ENCODE measurements at regions not wholly inside any gene's neighbourhood (a gene's known extent, or its start where the extent isn't known, plus 50 kb on each side); places are given as distances from the start of the nearest gene placed in this dataset.
"Not testable (repeated sequence)": the region's sequence is repeated elsewhere in the genome, so short reads cannot be mapped to it uniquely, and the experiment has no call there.

- Histone ChIP-seq H3K4me3 (ENCODE audit: low read length) (no peak overlapping the region), H3K36me3 (ENCODE audit: control insufficient read depth, insufficient read depth, low read length) (no peaks in the 10 kb centered on the region), H3K27ac (ENCODE audit: low read length) (no peak overlapping the region), H3K4me1 (ENCODE audit: control insufficient read depth, insufficient read depth, low read length) (no peaks in the 10 kb centered on the region), H3K9me3 (ENCODE audit: control insufficient read depth, insufficient read depth, low read length) (no peaks in the 10 kb centered on the region), H3K27me3 (ENCODE audit: control insufficient read depth, insufficient read depth, low read length) (no peaks in the 10 kb centered on the region)
- no CpG with 5 or more reads among the region's 4 CpGs for WGBS (ENCODE audit: insufficient coverage, insufficient read length)
- no peak for DNase-seq (ENCODE audit: low read depth, low spot score)
These were observed 120.2 kb upstream of the LIPC start for GRCh38 chr15:58311556-58311955.

GRCh38 chr15:58312031-58312430 lies 119.8 kb upstream of the LIPC start:
- WGBS (ENCODE audit: insufficient coverage, insufficient read length) = no CpG with 5 or more reads among the region's 5 CpGs
- H3K9me3 ChIP-seq (ENCODE audit: control insufficient read depth, insufficient read depth, low read length) = no peaks in the 10 kb centered on the region
- no peak overlapping the region for H3K4me3 ChIP-seq (ENCODE audit: low read length)
- no peaks in the 10 kb centered on the region for H3K36me3 ChIP-seq (ENCODE audit: control insufficient read depth, insufficient read depth, low read length)
- H3K27ac ChIP-seq (ENCODE audit: low read length) = no peak overlapping the region
- H3K27me3 ChIP-seq (ENCODE audit: control insufficient read depth, insufficient read depth, low read length) = no peaks in the 10 kb centered on the region
- H3K4me1 ChIP-seq (ENCODE audit: control insufficient read depth, insufficient read depth, low read length) = no peaks in the 10 kb centered on the region
- DNase-seq (ENCODE audit: low read depth, low spot score) = no peak

GRCh38 chr15:58313304-58313703 lies 118.5 kb upstream of the LIPC start:
- no peaks in the 10 kb centered on the region for H3K4me1 ChIP-seq (ENCODE audit: control insufficient read depth, insufficient read depth, low read length)
- H3K36me3 ChIP-seq (ENCODE audit: control insufficient read depth, insufficient read depth, low read length) = no peaks in the 10 kb centered on the region
- H3K27ac ChIP-seq (ENCODE audit: low read length) = no peak overlapping the region
- H3K27me3 ChIP-seq (ENCODE audit: control insufficient read depth, insufficient read depth, low read length) = no peaks in the 10 kb centered on the region
- no peaks in the 10 kb centered on the region for H3K9me3 ChIP-seq (ENCODE audit: control insufficient read depth, insufficient read depth, low read length)
- no peak overlapping the region for H3K4me3 ChIP-seq (ENCODE audit: low read length)
- no peak for DNase-seq (ENCODE audit: low read depth, low spot score)
- WGBS (ENCODE audit: insufficient coverage, insufficient read length) = no CpG with 5 or more reads among the region's 5 CpGs

DNA sequence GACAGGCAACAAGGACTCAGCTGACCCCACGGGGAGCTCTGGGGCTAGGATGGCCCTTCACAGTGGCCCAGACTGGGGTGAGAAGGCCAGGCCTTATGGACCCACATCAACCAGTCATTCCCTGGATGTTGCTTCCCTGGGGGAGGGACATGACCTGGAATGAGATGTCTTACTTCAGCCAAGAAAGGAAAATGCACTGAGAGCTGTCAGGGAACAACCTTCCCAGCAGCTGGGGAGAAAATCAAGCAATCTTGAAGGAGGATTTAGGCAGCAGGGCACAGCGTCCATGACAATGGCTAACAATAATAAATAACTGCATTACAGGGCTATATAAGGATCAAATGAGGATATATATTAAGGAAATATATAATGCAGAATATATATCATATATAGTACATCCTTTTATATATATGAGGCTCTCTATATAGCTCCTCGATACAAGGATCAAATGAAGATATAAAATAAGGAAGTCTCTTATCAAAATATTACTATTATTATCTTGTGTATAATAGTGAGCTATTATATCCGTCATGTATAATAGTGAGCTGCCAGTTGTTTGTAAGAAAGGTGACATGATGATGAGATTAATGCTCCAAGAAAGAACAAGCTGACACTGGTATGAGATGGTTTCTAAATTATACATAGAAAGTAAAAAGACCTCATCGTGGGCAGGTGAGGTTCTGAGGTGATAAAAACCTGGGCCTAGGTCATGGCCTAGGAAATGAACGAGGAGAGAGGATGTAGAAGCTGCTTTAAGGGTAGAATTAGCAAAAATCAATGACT lies 117.8 kb upstream of the LIPC start:
- Histone ChIP-seq H3K4me1 (ENCODE audit: control insufficient read depth, insufficient read depth, low read length) (no peaks in the 10 kb centered on the region), H3K9me3 (ENCODE audit: control insufficient read depth, insufficient read depth, low read length) (no peaks in the 10 kb centered on the region), H3K27ac (ENCODE audit: low read length) (no peak overlapping the region), H3K36me3 (ENCODE audit: control insufficient read depth, insufficient read depth, low read length) (no peaks in the 10 kb centered on the region), H3K4me3 (ENCODE audit: low read length) (no peak overlapping the region), H3K27me3 (ENCODE audit: control insufficient read depth, insufficient read depth, low read length) (no peaks in the 10 kb centered on the region)
- DNase-seq (ENCODE audit: low read depth, low spot score) = no peak
- no CpG with 5 or more reads among the region's 6 CpGs for WGBS (ENCODE audit: insufficient coverage, insufficient read length)

DNA sequence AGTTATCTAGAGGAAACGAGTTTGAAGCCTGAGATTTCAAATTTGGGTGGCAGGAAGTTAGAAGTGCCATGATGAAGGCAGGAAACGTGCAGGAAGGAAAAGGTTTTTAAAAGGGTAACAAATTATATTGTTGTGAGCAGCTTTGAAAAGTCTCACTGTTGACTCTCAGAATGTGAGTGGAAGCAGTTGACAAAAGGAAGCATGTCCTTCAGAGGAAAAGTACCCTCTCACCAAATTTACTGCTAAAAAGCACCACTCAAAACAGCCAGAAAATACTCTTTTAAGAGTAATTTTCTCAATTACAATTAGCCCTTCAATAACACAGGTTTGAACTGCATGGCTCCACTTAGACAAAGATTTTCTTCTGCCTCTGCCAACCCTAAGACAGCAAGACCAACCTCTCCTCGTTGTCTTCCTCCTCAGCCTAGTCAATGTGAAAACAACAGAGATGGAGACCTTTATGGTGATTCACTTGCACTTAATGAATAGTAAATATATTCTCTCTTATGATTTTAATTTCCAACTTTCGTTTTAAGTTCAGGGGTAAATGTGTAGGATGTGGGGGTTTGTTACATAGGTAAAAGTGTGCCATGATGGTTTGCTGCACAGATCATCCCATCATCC lies 117.1 kb upstream of the LIPC start:
- H3K27ac ChIP-seq (ENCODE audit: low read length) = no peak overlapping the region
- no peaks in the 10 kb centered on the region for H3K36me3 ChIP-seq (ENCODE audit: control insufficient read depth, insufficient read depth, low read length)
- no peaks in the 10 kb centered on the region for H3K27me3 ChIP-seq (ENCODE audit: control insufficient read depth, insufficient read depth, low read length)
- H3K4me3 ChIP-seq (ENCODE audit: low read length) = no peak overlapping the region
- no CpG with 5 or more reads among the region's 4 CpGs for WGBS (ENCODE audit: insufficient coverage, insufficient read length)
- no peaks in the 10 kb centered on the region for H3K4me1 ChIP-seq (ENCODE audit: control insufficient read depth, insufficient read depth, low read length)
- H3K9me3 ChIP-seq (ENCODE audit: control insufficient read depth, insufficient read depth, low read length) = no peaks in the 10 kb centered on the region
- DNase-seq (ENCODE audit: low read depth, low spot score) = no peak

- Histone ChIP-seq H3K36me3 (ENCODE audit: control insufficient read depth, insufficient read depth, low read length) (no peaks in the 10 kb centered on the region), H3K27ac (ENCODE audit: low read length) (no peak overlapping the region), H3K4me1 (ENCODE audit: control insufficient read depth, insufficient read depth, low read length) (no peaks in the 10 kb centered on the region), H3K4me3 (ENCODE audit: low read length) (no peak overlapping the region), H3K9me3 (ENCODE audit: control insufficient read depth, insufficient read depth, low read length) (no peaks in the 10 kb centered on the region), H3K27me3 (ENCODE audit: control insufficient read depth, insufficient read depth, low read length) (no peaks in the 10 kb centered on the region)
- no CpG with 5 or more reads among the region's 6 CpGs for WGBS (ENCODE audit: insufficient coverage, insufficient read length)
- DNase-seq (ENCODE audit: low read depth, low spot score) = no peak
These were observed 113.3 kb upstream of the LIPC start for GRCh38 chr15:58318517-58318916.

DNA sequence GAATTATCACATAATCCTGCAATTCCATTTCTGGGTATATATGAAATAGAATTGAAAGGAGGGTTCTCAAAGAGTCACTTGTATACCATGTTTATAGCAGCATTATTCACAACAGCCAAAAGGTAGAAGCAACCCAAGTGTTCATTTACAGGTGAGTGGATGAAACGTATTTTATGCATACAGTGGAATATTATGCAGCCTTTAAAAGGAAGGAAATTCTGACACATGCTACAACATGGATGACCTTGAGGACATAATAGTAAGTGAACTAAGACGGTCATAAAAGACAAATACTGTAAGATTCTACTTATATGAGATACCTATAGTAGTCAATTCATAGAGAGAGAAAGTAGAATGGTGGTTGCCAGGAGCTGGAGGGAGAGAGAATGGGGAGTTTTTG lies 110.8 kb upstream of the LIPC start:
- H3K4me3 ChIP-seq (ENCODE audit: low read length) = no peak overlapping the region
- no peak for DNase-seq (ENCODE audit: low read depth, low spot score)
- no CpG with 5 or more reads among the region's 2 CpGs for WGBS (ENCODE audit: insufficient coverage, insufficient read length)
- H3K36me3 ChIP-seq (ENCODE audit: control insufficient read depth, insufficient read depth, low read length) = no peaks in the 10 kb centered on the region
- H3K4me1 ChIP-seq (ENCODE audit: control insufficient read depth, insufficient read depth, low read length) = no peaks in the 10 kb centered on the region
- no peaks in the 10 kb centered on the region for H3K27me3 ChIP-seq (ENCODE audit: control insufficient read depth, insufficient read depth, low read length)
- H3K27ac ChIP-seq (ENCODE audit: low read length) = no peak overlapping the region
- H3K9me3 ChIP-seq (ENCODE audit: control insufficient read depth, insufficient read depth, low read length) = no peaks in the 10 kb centered on the region

DNA sequence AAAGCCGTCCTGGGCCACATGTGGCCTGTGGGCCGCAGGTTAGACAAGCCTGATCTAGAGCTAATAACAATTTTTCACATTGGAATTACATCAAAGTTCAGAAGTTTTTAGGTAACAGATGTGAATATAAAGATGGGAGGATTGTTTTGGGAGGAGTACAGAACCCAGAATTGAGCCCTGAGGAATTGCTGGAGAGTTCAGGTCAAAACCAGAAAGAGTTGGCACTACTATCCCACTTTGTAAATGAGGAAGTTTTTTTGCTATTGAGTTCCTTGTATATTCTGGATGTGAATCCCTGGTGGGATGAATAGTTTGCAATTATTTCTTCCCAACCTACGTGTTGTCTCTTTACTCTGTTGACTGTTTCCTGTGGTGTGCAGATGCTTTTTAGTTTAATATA lies 109.5 kb upstream of the LIPC start:
- H3K36me3 ChIP-seq (ENCODE audit: control insufficient read depth, insufficient read depth, low read length) = no peaks in the 10 kb centered on the region
- H3K27ac ChIP-seq (ENCODE audit: low read length) = no peak overlapping the region
- H3K4me3 ChIP-seq (ENCODE audit: low read length) = no peak overlapping the region
- H3K4me1 ChIP-seq (ENCODE audit: control insufficient read depth, insufficient read depth, low read length) = no peaks in the 10 kb centered on the region
- DNase-seq (ENCODE audit: low read depth, low spot score) = no peak
- H3K27me3 ChIP-seq (ENCODE audit: control insufficient read depth, insufficient read depth, low read length) = no peaks in the 10 kb centered on the region
- no CpG with 5 or more reads among the region's 3 CpGs for WGBS (ENCODE audit: insufficient coverage, insufficient read length)
- H3K9me3 ChIP-seq (ENCODE audit: control insufficient read depth, insufficient read depth, low read length) = no peaks in the 10 kb centered on the region

DNA sequence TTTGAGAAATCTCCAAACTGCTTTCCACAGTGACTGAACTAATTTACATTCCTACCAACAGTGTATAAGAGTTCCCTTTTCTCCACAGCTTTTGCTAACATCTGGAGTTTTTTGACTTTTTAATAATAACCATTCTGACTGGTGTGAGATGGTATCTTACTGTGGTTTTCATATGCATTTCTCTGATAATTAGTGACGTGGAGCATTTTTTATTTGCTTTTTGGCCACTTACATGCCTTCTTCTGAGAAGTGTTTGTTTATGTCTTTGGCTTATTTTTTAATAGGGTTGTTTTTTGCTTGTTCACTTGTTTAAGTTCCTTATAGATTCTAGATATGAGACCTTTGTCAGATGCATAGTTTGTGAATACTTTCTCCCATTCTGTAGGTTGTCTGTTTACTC lies 108.5 kb upstream of the LIPC start:
- H3K4me1 ChIP-seq (ENCODE audit: control insufficient read depth, insufficient read depth, low read length); H3K27me3 ChIP-seq (ENCODE audit: control insufficient read depth, insufficient read depth, low read length); H3K9me3 ChIP-seq (ENCODE audit: control insufficient read depth, insufficient read depth, low read length); H3K4me3 ChIP-seq (ENCODE audit: low read length); DNase-seq (ENCODE audit: low read depth, low spot score); H3K27ac ChIP-seq (ENCODE audit: low read length); H3K36me3 ChIP-seq (ENCODE audit: control insufficient read depth, insufficient read depth, low read length): not testable (repeated sequence)
- no CpG with 5 or more reads among the region's 1 CpG for WGBS (ENCODE audit: insufficient coverage, insufficient read length)

GRCh38 chr15:58324533-58324932 lies 107.3 kb upstream of the LIPC start:
- DNase-seq (ENCODE audit: low read depth, low spot score) = no peak
- Histone ChIP-seq H3K27me3 (ENCODE audit: control insufficient read depth, insufficient read depth, low read length) (no peaks in the 10 kb centered on the region), H3K4me3 (ENCODE audit: low read length) (no peak overlapping the region), H3K4me1 (ENCODE audit: control insufficient read depth, insufficient read depth, low read length) (no peaks in the 10 kb centered on the region), H3K36me3 (ENCODE audit: control insufficient read depth, insufficient read depth, low read length) (no peaks in the 10 kb centered on the region), H3K27ac (ENCODE audit: low read length) (no peak overlapping the region), H3K9me3 (ENCODE audit: control insufficient read depth, insufficient read depth, low read length) (no peaks in the 10 kb centered on the region)

GRCh38 chr15:58327958-58328357 lies 103.8 kb upstream of the LIPC start:
- no CpG with 5 or more reads among the region's 1 CpG for WGBS (ENCODE audit: insufficient coverage, insufficient read length)

More at GRCh38 chr15:58327958-58328357, 103.8 kb upstream of the LIPC start:
- H3K36me3 ChIP-seq (ENCODE audit: control insufficient read depth, insufficient read depth, low read length) = no peaks in the 10 kb centered on the region
- H3K4me3 ChIP-seq (ENCODE audit: low read length) = no peak overlapping the region
- no peaks in the 10 kb centered on the region for H3K9me3 ChIP-seq (ENCODE audit: control insufficient read depth, insufficient read depth, low read length)
- H3K27me3 ChIP-seq (ENCODE audit: control insufficient read depth, insufficient read depth, low read length) = no peaks in the 10 kb centered on the region
- 0 out of 2 replicates have a peak, but pooled peaks cover 2% of the 10 kb centered on the region for H3K4me1 ChIP-seq (ENCODE audit: control insufficient read depth, insufficient read depth, low read length)
- no peak overlapping the region for H3K27ac ChIP-seq (ENCODE audit: low read length)
- DNase-seq (ENCODE audit: low read depth, low spot score) = no peak
